Prostate gland (tissue), 2 donors: ENCODE measurements at regions not wholly inside any gene's neighbourhood (a gene's known extent, or its start where the extent isn't known, plus 50 kb on each side); places are given as distances from the start of the nearest gene placed in this dataset.

Experiments
- CTCF ChIP-seq, 4 experiments: fragments of 200-600 bp in 2 of 4; fragments of 450-650 bp in 2 of 4; sonication (generic) in 2 of 4; IDR thresholded peaks; 1 replicate in 3 of 4; 2 replicates in 1 of 4; pipeline ENCODE4 v1.5.1; 2016 to 2019; ENCODE audit warnings: antibody characterized with exemption in 4 of 4, mild to moderate bottlenecking in 2 of 4, moderate library complexity in 2 of 4
- POLR2A ChIP-seq: fragments of 450-650 bp; IDR thresholded peaks from one replicate; pipeline ENCODE4 v1.6.1; 2016; ENCODE audit warnings: antibody characterized with exemption, mild to moderate bottlenecking
- POLR2AphosphoS5 ChIP-seq: sonication (generic); formaldehyde crosslinking; IDR thresholded peaks from one replicate; pipeline ENCODE4 v1.6.1; 2017; ENCODE audit warnings: antibody characterized with exemption

- TF ChIP-seq POLR2A (no peak), CTCF (IDR thresholded peaks at IDR 0.05) (no peak), POLR2AphosphoS5 (no peak)
Measured at GRCh38 chr9:104232781-104233341, 138.8 kb downstream of the SMC2 start.
